Spinal cord (tissue), 9 donors: ENCODE measurements at regions not wholly inside any gene's neighbourhood (a gene's known extent, or its start where the extent isn't known, plus 50 kb on each side); places are given as distances from the start of the nearest gene placed in this dataset.

ENCODE experiments used
- DNase-seq, 6 donors: peaks; one replicate each; pipeline versions ENCODE4 v3.0.0 to v3.0.0-alpha.2; 2013 to 2015; ENCODE audit warnings: low spot score in 6 of 6, low read depth in 4 of 6
- H3K27ac ChIP-seq: one replicate; pipeline ENCODE4 v1.5.1; 2013; ENCODE audit warnings: low read depth, low read length, control low read depth
- H3K27me3 ChIP-seq: one replicate; pipeline ENCODE4 v1.6.1; 2013; ENCODE audit warnings: low read length; ENCODE audit not compliant: control insufficient read depth, insufficient read depth
- H3K36me3 ChIP-seq: one replicate; pipeline ENCODE4 v1.6.1; 2013; ENCODE audit warnings: low read length; ENCODE audit not compliant: control insufficient read depth, insufficient read depth
- H3K4me1 ChIP-seq: one replicate; pipeline ENCODE4 v1.6.1; 2013; ENCODE audit warnings: low read length; ENCODE audit not compliant: control insufficient read depth, insufficient read depth
- H3K4me3 ChIP-seq: one replicate; pipeline ENCODE4 v1.5.1; 2013; ENCODE audit warnings: low read depth, low read length, control low read depth
- H3K9me3 ChIP-seq: one replicate; pipeline ENCODE4 v1.6.1; 2013; ENCODE audit warnings: low read length; ENCODE audit not compliant: control insufficient read depth, insufficient read depth
- WGBS: methylation state at CpG from one replicate; pipeline ENCODE4 v1.1.5; 2013; ENCODE audit warnings: missing lambda C conversion rate; ENCODE audit not compliant: insufficient coverage; 5-methylcytosine and 5-hydroxymethylcytosine counted together
- donor health status: healthy.

- Histone ChIP-seq H3K4me3 (no peak overlapping the region), H3K9me3 (no peaks in the 10 kb centered on the region), H3K36me3 (no peaks in the 10 kb centered on the region), H3K27ac (no peak overlapping the region), H3K4me1 (no peaks in the 10 kb centered on the region), H3K27me3 (no peaks in the 10 kb centered on the region)
- WGBS = 100% methylated on average over 1 of the region's 1 CpG
- peak in 2 of 6 donors; percentile 27 to 84 for DNase-seq
Measured at GRCh38 chr21:25246546-25246945, 360.7 kb downstream of the MRPL39 start.

- no peak for DNase-seq
- H3K9me3 ChIP-seq = no peaks in the 10 kb centered on the region
- H3K4me3 ChIP-seq = no peak overlapping the region
- H3K36me3 ChIP-seq = no peaks in the 10 kb centered on the region
- no peaks in the 10 kb centered on the region for H3K27me3 ChIP-seq
- H3K4me1 ChIP-seq = no peaks in the 10 kb centered on the region
- no CpG with 5 or more reads among the region's 1 CpG for WGBS
- H3K27ac ChIP-seq = no peak overlapping the region
Measured at GRCh38 chr21:25244735-25245134, 362.5 kb downstream of the MRPL39 start.

- peak; percentile 3 to 83 (median 22) for DNase-seq
- Histone ChIP-seq H3K9me3 (no peaks in the 10 kb centered on the region), H3K36me3 (no peaks in the 10 kb centered on the region), H3K4me1 (no peaks in the 10 kb centered on the region), H3K27me3 (no peaks in the 10 kb centered on the region), H3K27ac (no peak overlapping the region), H3K4me3 (no peak overlapping the region)
- 25% methylated on average over 3 of the region's 7 CpGs for WGBS
Measured at GRCh38 chr21:25243808-25244207, 363.5 kb downstream of the MRPL39 start.

- WGBS = no CpG with 5 or more reads among the region's 1 CpG
- Histone ChIP-seq H3K36me3 (no peaks in the 10 kb centered on the region), H3K9me3 (no peaks in the 10 kb centered on the region), H3K4me3 (no peak overlapping the region), H3K27me3 (no peaks in the 10 kb centered on the region), H3K4me1 (no peaks in the 10 kb centered on the region), H3K27ac (no peak overlapping the region)
- DNase-seq = no peak
Measured at GRCh38 chr21:25240974-25241373, 366.3 kb downstream of the MRPL39 start.

GRCh38 chr21:25234857-25235801 is 372.2 kb downstream of the MRPL39 start:
- WGBS = 100% methylated on average over 1 of the region's 4 CpGs
- no peaks in the 10 kb centered on the region for H3K9me3 ChIP-seq
- no peaks in the 10 kb centered on the region for H3K27me3 ChIP-seq
- no peaks in the 10 kb centered on the region for H3K4me1 ChIP-seq
- DNase-seq = no peak
- H3K36me3 ChIP-seq = no peaks in the 10 kb centered on the region
- H3K4me3 ChIP-seq = no peak overlapping the region
- H3K27ac ChIP-seq = no peak overlapping the region

GRCh38 chr21:25220954-25221353 is 386.3 kb downstream of the MRPL39 start:
- no peak overlapping the region for H3K27ac ChIP-seq
- no peaks in the 10 kb centered on the region for H3K9me3 ChIP-seq
- no peaks in the 10 kb centered on the region for H3K4me1 ChIP-seq
- DNase-seq = no peak
- no peak overlapping the region for H3K4me3 ChIP-seq
- no peaks in the 10 kb centered on the region for H3K36me3 ChIP-seq
- no peaks in the 10 kb centered on the region for H3K27me3 ChIP-seq

GRCh38 chr21:25220169-25220568 is 387.1 kb downstream of the MRPL39 start:
- no peaks in the 10 kb centered on the region for H3K9me3 ChIP-seq
- no peaks in the 10 kb centered on the region for H3K27me3 ChIP-seq
- DNase-seq = no peak
- no peaks in the 10 kb centered on the region for H3K36me3 ChIP-seq
- no peak overlapping the region for H3K27ac ChIP-seq
- no peak overlapping the region for H3K4me3 ChIP-seq
- WGBS = no CpG with 5 or more reads among the region's 1 CpG
- H3K4me1 ChIP-seq = no peaks in the 10 kb centered on the region

GRCh38 chr21:25215698-25216384 is 391.4 kb downstream of the MRPL39 start:
- no peaks in the 10 kb centered on the region for H3K4me1 ChIP-seq
- H3K27me3 ChIP-seq = no peaks in the 10 kb centered on the region
- no peaks in the 10 kb centered on the region for H3K9me3 ChIP-seq
- no peak for DNase-seq
- no peak overlapping the region for H3K27ac ChIP-seq
- H3K4me3 ChIP-seq = no peak overlapping the region
- H3K36me3 ChIP-seq = no peaks in the 10 kb centered on the region
- no CpG with 5 or more reads among the region's 2 CpGs for WGBS

GRCh38 chr21:25214676-25215075 is 392.6 kb downstream of the MRPL39 start:
- Histone ChIP-seq H3K27me3 (no peaks in the 10 kb centered on the region), H3K36me3 (no peaks in the 10 kb centered on the region), H3K9me3 (no peaks in the 10 kb centered on the region), H3K4me1 (no peaks in the 10 kb centered on the region), H3K4me3 (no peak overlapping the region), H3K27ac (no peak overlapping the region)
- no peak for DNase-seq
- 97% methylated on average over 6 of the region's 8 CpGs for WGBS

DNA sequence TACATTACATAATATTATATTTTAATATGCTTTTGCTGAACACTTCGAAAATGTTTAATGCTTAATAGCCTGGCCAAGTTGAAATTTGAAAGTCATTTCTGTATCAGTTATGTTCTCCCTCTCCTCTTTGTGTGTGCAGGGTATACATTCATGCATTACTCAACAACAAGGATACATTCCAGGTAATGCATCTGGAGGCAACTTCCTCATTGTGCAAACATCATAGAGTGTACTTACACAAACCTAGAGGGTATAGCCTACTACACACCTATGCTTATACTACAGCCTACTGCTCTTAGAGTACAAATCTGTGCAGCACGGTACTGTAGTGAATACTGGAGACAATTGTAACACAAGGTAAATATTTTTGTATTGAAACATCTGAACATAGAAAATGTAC is 407.3 kb downstream of the MRPL39 start:
- no peaks in the 10 kb centered on the region for H3K4me1 ChIP-seq
- no peak overlapping the region for H3K4me3 ChIP-seq
- H3K27ac ChIP-seq = no peak overlapping the region
- WGBS = no CpG with 5 or more reads among the region's 2 CpGs
- no peaks in the 10 kb centered on the region for H3K9me3 ChIP-seq
- no peaks in the 10 kb centered on the region for H3K27me3 ChIP-seq
- DNase-seq = no peak
- H3K36me3 ChIP-seq = no peaks in the 10 kb centered on the region
